Loucy (cell line): ENCODE measurements at regions not wholly inside any gene's neighbourhood (a gene's known extent, or its start where the extent isn't known, plus 50 kb on each side); places are given as distances from the start of the nearest gene placed in this dataset.

ENCODE experiments used
- H2AFZ ChIP-seq: fragments of 200-600 bp; sonication (generic); 2 replicates; pipeline ENCODE4 v1.6.0; 2016; ENCODE audit warnings: antibody characterized with exemption, mild to moderate bottlenecking, low read length, moderate library complexity
- H3F3A ChIP-seq: fragments of 200-600 bp; 2 replicates; pipeline ENCODE4 v1.6.0; 2016; ENCODE audit warnings: antibody characterized with exemption, low read depth, mild to moderate bottlenecking
- H3K27me3 ChIP-seq: fragments of 200-600 bp; sonication (generic); 2 replicates; pipeline ENCODE4 v1.6.1; 2014; ENCODE audit warnings: low read length, mild to moderate bottlenecking; ENCODE audit not compliant: insufficient read depth, poor library complexity, severe bottlenecking
- H3K36me3 ChIP-seq: fragments of 200-600 bp; sonication (generic); 2 replicates; pipeline ENCODE4 v1.6.1; 2016; ENCODE audit warnings: low read length; ENCODE audit not compliant: insufficient read depth
- H3K4me1 ChIP-seq: fragments of 200-600 bp; sonication (generic); 2 replicates; pipeline ENCODE4 v1.5.1; 2014; ENCODE audit warnings: low read length, mild to moderate bottlenecking; ENCODE audit not compliant: insufficient read depth, poor library complexity, severe bottlenecking
- H3K4me2 ChIP-seq: fragments of 200-600 bp; sonication (generic); 2 replicates; pipeline ENCODE4 v1.6.0; 2014; ENCODE audit warnings: antibody characterized with exemption, low read length, low read depth, mild to moderate bottlenecking; ENCODE audit not compliant: poor library complexity, severe bottlenecking
- H3K4me3 ChIP-seq: fragments of 200-600 bp; sonication (generic); 2 replicates; pipeline ENCODE4 v1.5.1; 2014; ENCODE audit warnings: low read length, mild to moderate bottlenecking, mixed read lengths; ENCODE audit not compliant: poor library complexity, severe bottlenecking
- H3K79me2 ChIP-seq: fragments of 200-600 bp; sonication (generic); 2 replicates; pipeline ENCODE4 v1.6.1; 2014; ENCODE audit warnings: low read length; ENCODE audit not compliant: insufficient read depth
- H3K9ac ChIP-seq: fragments of 200-600 bp; sonication (generic); 2 replicates; pipeline ENCODE4 v1.6.0; 2014; ENCODE audit warnings: mild to moderate bottlenecking, low read depth, low read length, moderate library complexity; ENCODE audit not compliant: poor library complexity, severe bottlenecking
- H3K9me2 ChIP-seq: fragments of 200-600 bp; sonication (generic); replicated peaks from 2 replicates; pipeline ENCODE4 v1.6.1; 2016; ENCODE audit warnings: low read depth, low read length, mixed read lengths
- H3K9me3 ChIP-seq: fragments of 200-600 bp; sonication (generic); 2 replicates; pipeline ENCODE4 v1.6.1; 2014; ENCODE audit warnings: mild to moderate bottlenecking, antibody characterized with exemption, low read length, low read depth; ENCODE audit not compliant: insufficient read depth
- H4K20me1 ChIP-seq: fragments of 200-600 bp; sonication (generic); 2 replicates; pipeline ENCODE4 v1.6.0; 2014; ENCODE audit warnings: antibody characterized with exemption, low read length, mild to moderate bottlenecking; ENCODE audit not compliant: insufficient read depth, poor library complexity, severe bottlenecking
- CTCF ChIP-seq: fragments of 200-600 bp; sonication (generic); conservative IDR thresholded peaks from 2 replicates; pipeline ENCODE4 v1.5.1; 2014; ENCODE audit warnings: mild to moderate bottlenecking, antibody characterized with exemption, low read length
- EZH2phosphoT487 ChIP-seq: fragments of 200-600 bp; IDR thresholded peaks from 2 replicates; pipeline ENCODE4 v1.6.1; 2018; ENCODE audit warnings: antibody characterized with exemption, mild to moderate bottlenecking, moderate library complexity, borderline replicate concordance

DNA sequence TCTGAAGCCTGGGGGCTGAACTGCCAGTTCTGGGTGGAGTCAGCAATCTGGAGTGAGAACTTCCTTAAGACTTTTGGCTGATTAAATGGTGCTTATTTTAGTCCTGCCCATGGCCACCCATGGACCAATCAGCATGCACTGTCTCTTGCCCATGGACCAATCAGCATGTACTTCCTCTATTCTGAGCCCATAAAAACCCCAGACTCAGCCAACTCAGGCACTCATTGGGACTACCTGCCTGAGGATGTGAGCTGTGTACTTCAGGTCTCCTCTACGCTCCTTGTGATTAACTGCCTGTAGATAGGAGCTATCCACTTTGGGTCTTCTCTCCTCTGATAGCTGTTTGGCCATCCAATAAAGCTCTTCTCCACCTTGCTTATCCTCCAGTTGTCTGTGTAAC, 342.3 kb upstream of the CCDC179 start:
- H2AFZ ChIP-seq, result no peak overlapping the region
- no peaks in the 10 kb centered on the region for H3K27me3 ChIP-seq
- H3K9ac ChIP-seq, result no peak overlapping the region
- no peak overlapping the region for H3K4me3 ChIP-seq
- no peak overlapping the region for H3K4me2 ChIP-seq
- H3K4me1 ChIP-seq, result peaks cover 21% of the 10 kb centered on the region
- H3K9me3 ChIP-seq, result peaks cover 29% of the 10 kb centered on the region; the same call in 1 of the 2 replicates
- no peaks in the 10 kb centered on the region for H3K9me2 ChIP-seq
- no peaks in the 10 kb centered on the region for H3K36me3 ChIP-seq
- no peaks in the 10 kb centered on the region for H3F3A ChIP-seq
- no peaks in the 10 kb centered on the region for H3K79me2 ChIP-seq
- TF ChIP-seq CTCF (no peak), EZH2phosphoT487 (no peak)
- no peaks in the 10 kb centered on the region for H4K20me1 ChIP-seq

DNA sequence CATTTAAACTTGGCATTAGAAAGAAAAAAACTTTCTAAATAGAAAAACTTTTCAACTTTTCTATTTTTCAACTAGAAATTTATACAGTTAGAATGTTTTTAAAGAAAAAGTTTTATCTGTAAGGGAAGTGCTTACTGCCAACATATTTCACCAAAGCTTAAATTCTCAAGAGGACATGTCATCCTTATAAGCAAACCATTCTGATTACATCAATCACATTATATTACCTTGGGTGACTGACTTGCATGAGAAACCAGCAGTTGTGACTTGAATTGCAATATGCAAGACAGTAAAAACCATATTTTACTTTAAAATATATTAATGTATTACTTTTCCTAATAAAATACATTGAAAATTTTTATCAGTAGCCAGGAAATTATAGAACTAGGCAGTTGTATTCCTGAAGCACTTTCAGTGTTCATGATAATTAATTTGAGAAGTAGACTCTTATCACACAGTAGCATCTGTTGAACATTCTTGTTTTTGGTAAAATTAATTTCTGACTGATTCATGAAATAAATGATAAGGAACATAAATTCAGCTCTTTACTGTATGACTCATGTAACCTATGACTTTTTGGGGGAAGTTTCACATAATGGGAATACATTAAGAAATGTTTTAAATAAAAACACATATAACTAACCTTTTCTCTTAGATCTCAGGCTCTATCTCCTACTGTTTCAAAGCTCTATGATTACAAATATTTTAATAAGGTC, 345.0 kb upstream of the CCDC179 start:
- Histone ChIP-seq H3K9me3 (peaks cover 21% of the 10 kb centered on the region; the same call in 1 of the 2 replicates), H3K79me2 (no peaks in the 10 kb centered on the region), H3K4me2 (peak overlapping the region; percentile 6), H3K27me3 (no peaks in the 10 kb centered on the region), H4K20me1 (no peaks in the 10 kb centered on the region), H2AFZ (no peak overlapping the region), H3F3A (no peaks in the 10 kb centered on the region), H3K9me2 (no peaks in the 10 kb centered on the region), H3K36me3 (no peaks in the 10 kb centered on the region), H3K9ac (no peak overlapping the region), H3K4me3 (no peak overlapping the region), H3K4me1 (peaks cover 21% of the 10 kb centered on the region)
- TF ChIP-seq CTCF (no peak), EZH2phosphoT487 (no peak)

GRCh38 chr11:23206741-23207336, 346.6 kb upstream of the CCDC179 start:
- Histone ChIP-seq H3K36me3 (no peaks in the 10 kb centered on the region), H3K27me3 (no peaks in the 10 kb centered on the region), H3K4me2 (no peak overlapping the region)

More at GRCh38 chr11:23206741-23207336, 346.6 kb upstream of the CCDC179 start:
- no peak overlapping the region for H2AFZ ChIP-seq
- TF ChIP-seq CTCF (no peak), EZH2phosphoT487 (no peak)
- H3F3A ChIP-seq, result no peaks in the 10 kb centered on the region
- H3K9me3 ChIP-seq, result peaks cover 20% of the 10 kb centered on the region; the same call in 1 of the 2 replicates
- H3K9ac ChIP-seq, result no peak overlapping the region
- no peaks in the 10 kb centered on the region for H3K79me2 ChIP-seq
- H3K4me3 ChIP-seq, result no peak overlapping the region
- no peaks in the 10 kb centered on the region for H4K20me1 ChIP-seq
- no peaks in the 10 kb centered on the region for H3K9me2 ChIP-seq
- peaks cover 22% of the 10 kb centered on the region for H3K4me1 ChIP-seq
